ENCODE measurements at regions not wholly inside any gene's neighbourhood (a gene's known extent, or its start where the extent isn't known, plus 50 kb on each side); places are given as distances from the start of the nearest gene placed in this dataset.
A peak's percentile ranks its signal among the peaks of the same experiment; 100 is the strongest.

GRCh38 chr10:131781791-131782190 lies 119.0 kb upstream of the PPP2R2D start:
- no peak for DNase-seq

- no peak for DNase-seq
Observed at GRCh38 chr10:131784363-131785120, 116.3 kb upstream of the PPP2R2D start.

- DNase-seq, result no peak
Observed at GRCh38 chr10:131785121-131785460, 115.7 kb upstream of the PPP2R2D start.

- DNase-seq, result peak; percentile 15
Observed at GRCh38 chr10:131786756-131787605, 113.8 kb upstream of the PPP2R2D start.

GRCh38 chr10:131787961-131788360 lies 112.8 kb upstream of the PPP2R2D start:
- DNase-seq, result no peak

GRCh38 chr10:131788386-131788785 lies 112.4 kb upstream of the PPP2R2D start:
- DNase-seq, result no peak

GRCh38 chr10:131789516-131789915 lies 111.3 kb upstream of the PPP2R2D start:
- DNase-seq, result no peak

- no peak for DNase-seq
Observed at GRCh38 chr10:131790021-131790420, 110.8 kb upstream of the PPP2R2D start.

GRCh38 chr10:131792011-131792651 lies 108.7 kb upstream of the PPP2R2D start:
- DNase-seq, result no peak

- no peak for DNase-seq
Observed at GRCh38 chr10:131792809-131793208, 108.0 kb upstream of the PPP2R2D start.

- DNase-seq, result no peak
Observed at GRCh38 chr10:131795761-131796160, 105.0 kb upstream of the PPP2R2D start.

GRCh38 chr10:131797626-131798025 lies 103.2 kb upstream of the PPP2R2D start:
- no peak for DNase-seq

GRCh38 chr10:131799429-131799828 lies 101.4 kb upstream of the PPP2R2D start:
- no peak for DNase-seq

GRCh38 chr10:131802156-131802915 lies 98.5 kb upstream of the PPP2R2D start:
- DNase-seq, result no peak

- no peak for DNase-seq
Observed at GRCh38 chr10:131802996-131803395, 97.8 kb upstream of the PPP2R2D start.

- no peak for DNase-seq
Observed at GRCh38 chr10:131803860-131804425, 96.9 kb upstream of the PPP2R2D start.

GRCh38 chr10:131804551-131805295 lies 96.1 kb upstream of the PPP2R2D start:
- DNase-seq, result no peak

- no peak for DNase-seq
Observed at GRCh38 chr10:131805696-131806095, 95.1 kb upstream of the PPP2R2D start.

GRCh38 chr10:131806146-131806545 lies 94.7 kb upstream of the PPP2R2D start:
- no peak for DNase-seq

GRCh38 chr10:131806646-131807317 lies 94.0 kb upstream of the PPP2R2D start:
- DNase-seq, result no peak

GRCh38 chr10:131808370-131808930 lies 92.4 kb upstream of the PPP2R2D start:
- no peak for DNase-seq

All from stimulated activated CD4-positive, alpha-beta T cell treated with anti-CD3 and anti-CD28 coated beads, Interleukin-4, amount 100 ng/mL, for 1 hour (primary cell).